ENCODE measurements at regions not wholly inside any gene's neighbourhood (a gene's known extent, or its start where the extent isn't known, plus 50 kb on each side); places are given as distances from the start of the nearest gene placed in this dataset.

DNA sequence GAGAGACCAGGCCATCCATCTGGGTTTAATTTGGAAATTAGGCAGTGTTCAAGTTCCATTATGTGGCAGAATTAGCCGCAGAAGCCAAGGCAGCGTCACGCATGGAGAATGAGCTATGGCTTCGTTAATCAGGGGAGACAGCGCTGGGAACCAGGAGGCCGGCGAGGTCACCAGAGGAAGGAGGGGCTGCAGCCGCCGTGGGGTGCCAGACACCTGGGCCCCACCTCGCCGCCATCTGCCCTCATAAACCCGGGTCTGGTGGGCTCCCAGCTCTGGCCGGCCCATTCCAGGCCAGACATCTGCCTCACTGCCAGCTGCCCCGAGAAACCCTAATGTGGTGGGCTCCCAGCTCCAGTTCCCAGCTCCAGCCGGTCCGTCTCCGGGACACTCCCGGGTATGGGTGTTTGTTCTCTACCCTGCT is 676.9 kb downstream of the BRD1 start:
- no peaks in the 10 kb centered on the region for H3K36me3 Mint-ChIP-seq
- no peaks in the 10 kb centered on the region for H3K4me1 Mint-ChIP-seq
- H3K4me3 ChIP-seq (ENCODE audit: low read length): no peak overlapping the region
- TF ChIP-seq, protein P1, sequence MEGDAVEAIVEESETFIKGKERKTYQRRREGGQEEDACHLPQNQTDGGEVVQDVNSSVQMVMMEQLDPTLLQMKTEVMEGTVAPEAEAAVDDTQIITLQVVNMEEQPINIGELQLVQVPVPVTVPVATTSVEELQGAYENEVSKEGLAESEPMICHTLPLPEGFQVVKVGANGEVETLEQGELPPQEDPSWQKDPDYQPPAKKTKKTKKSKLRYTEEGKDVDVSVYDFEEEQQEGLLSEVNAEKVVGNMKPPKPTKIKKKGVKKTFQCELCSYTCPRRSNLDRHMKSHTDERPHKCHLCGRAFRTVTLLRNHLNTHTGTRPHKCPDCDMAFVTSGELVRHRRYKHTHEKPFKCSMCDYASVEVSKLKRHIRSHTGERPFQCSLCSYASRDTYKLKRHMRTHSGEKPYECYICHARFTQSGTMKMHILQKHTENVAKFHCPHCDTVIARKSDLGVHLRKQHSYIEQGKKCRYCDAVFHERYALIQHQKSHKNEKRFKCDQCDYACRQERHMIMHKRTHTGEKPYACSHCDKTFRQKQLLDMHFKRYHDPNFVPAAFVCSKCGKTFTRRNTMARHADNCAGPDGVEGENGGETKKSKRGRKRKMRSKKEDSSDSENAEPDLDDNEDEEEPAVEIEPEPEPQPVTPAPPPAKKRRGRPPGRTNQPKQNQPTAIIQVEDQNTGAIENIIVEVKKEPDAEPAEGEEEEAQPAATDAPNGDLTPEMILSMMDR (IDR thresholded peaks at IDR 0.05): no peak
- H3K27ac Mint-ChIP-seq: no peak overlapping the region
- H3K4me1 ChIP-seq (ENCODE audit: control insufficient read depth, insufficient read depth, low read length): no peaks in the 10 kb centered on the region
- intact Hi-C loops (cut with micrococcal nuclease): no loop called here
- H3K27me3 ChIP-seq (ENCODE audit: control insufficient read depth, insufficient read depth, low read length): no peaks in the 10 kb centered on the region
- no peaks in the 10 kb centered on the region for H3K36me3 ChIP-seq (ENCODE audit: control insufficient read depth, insufficient read depth, low read length)
- ATAC-seq (no peak), DNase-seq (no peak)
- H3K27me3 Mint-ChIP-seq (ENCODE audit: low read depth in 2 of 2): peaks cover 0 to 3% of the 10 kb centered on the region in 2 donors
- no peaks in the 10 kb centered on the region for H3K9me3 Mint-ChIP-seq
- no peak overlapping the region for H3K27ac ChIP-seq (ENCODE audit: low read length)
- H3K9me3 ChIP-seq (ENCODE audit: control insufficient read depth, insufficient read depth, low read length): no peaks in the 10 kb centered on the region
- WGBS (ENCODE audit: insufficient coverage): 90% methylated on average over 17 of the region's 18 CpGs
- no peak overlapping the region for H3K4me3 Mint-ChIP-seq

DNA sequence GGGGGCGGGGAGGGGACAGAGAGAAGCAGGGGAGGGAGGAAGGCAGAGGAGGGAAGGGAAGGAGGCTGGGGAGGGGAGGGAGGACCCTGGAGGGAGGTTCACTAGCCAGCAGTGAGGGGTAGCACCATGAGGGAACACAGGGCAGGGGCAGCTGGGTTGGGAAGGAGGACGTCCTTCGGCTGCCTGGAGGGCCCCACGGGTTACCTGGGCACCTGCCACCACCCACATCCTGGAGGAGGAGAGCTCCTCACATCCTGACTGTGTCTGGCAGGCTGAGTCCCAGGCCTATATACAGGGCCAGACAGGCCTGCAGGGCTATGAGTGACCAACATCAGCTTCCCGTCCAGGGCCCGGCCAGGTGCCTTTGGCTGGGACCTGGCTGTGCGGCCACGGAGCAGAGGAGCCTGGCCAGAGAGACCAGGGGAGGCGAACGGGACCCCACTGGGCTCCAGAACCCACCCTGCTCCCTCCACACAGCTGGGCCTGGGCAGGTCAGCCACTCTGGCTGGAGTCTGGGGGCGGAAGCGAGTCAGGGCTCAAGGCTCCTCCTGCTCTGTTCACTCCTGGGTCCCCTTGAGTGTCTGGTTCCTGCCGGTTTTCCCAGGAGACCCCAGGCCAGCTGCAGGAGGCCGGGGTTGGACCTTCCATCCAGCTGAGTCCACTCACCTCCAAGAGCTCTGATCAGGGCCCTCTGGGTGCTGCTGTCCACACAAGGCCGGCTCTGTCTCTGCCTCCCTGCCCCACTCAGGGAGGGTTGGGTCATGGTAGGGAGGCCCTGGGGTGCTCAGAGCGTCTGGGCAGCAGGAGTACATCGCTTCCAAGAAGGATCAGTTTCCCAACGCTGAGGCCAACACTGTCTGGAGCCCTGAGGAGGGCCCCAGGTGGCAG is 677.7 kb downstream of the BRD1 start:
- no peaks in the 10 kb centered on the region for H3K4me1 Mint-ChIP-seq
- intact Hi-C loops (cut with micrococcal nuclease): no loop called here
- WGBS (ENCODE audit: insufficient coverage): 78% methylated on average over 18 of the region's 18 CpGs
- H3K4me3 Mint-ChIP-seq: no peak overlapping the region
- no peaks in the 10 kb centered on the region for H3K9me3 Mint-ChIP-seq
- H3K36me3 Mint-ChIP-seq: no peaks in the 10 kb centered on the region
- Histone ChIP-seq H3K27ac (ENCODE audit: low read length) (no peak overlapping the region), H3K9me3 (ENCODE audit: control insufficient read depth, insufficient read depth, low read length) (no peaks in the 10 kb centered on the region), H3K4me1 (ENCODE audit: control insufficient read depth, insufficient read depth, low read length) (no peaks in the 10 kb centered on the region), H3K4me3 (ENCODE audit: low read length) (no peak overlapping the region), H3K36me3 (ENCODE audit: control insufficient read depth, insufficient read depth, low read length) (no peaks in the 10 kb centered on the region), H3K27me3 (ENCODE audit: control insufficient read depth, insufficient read depth, low read length) (no peaks in the 10 kb centered on the region)
- DNase-seq (no peak), ATAC-seq (no peak)
- H3K27me3 Mint-ChIP-seq (ENCODE audit: low read depth in 2 of 2): peaks cover 0 to 3% of the 10 kb centered on the region in 2 donors
- TF ChIP-seq, protein P1 (IDR thresholded peaks at IDR 0.05): no peak
- no peak overlapping the region for H3K27ac Mint-ChIP-seq

DNA sequence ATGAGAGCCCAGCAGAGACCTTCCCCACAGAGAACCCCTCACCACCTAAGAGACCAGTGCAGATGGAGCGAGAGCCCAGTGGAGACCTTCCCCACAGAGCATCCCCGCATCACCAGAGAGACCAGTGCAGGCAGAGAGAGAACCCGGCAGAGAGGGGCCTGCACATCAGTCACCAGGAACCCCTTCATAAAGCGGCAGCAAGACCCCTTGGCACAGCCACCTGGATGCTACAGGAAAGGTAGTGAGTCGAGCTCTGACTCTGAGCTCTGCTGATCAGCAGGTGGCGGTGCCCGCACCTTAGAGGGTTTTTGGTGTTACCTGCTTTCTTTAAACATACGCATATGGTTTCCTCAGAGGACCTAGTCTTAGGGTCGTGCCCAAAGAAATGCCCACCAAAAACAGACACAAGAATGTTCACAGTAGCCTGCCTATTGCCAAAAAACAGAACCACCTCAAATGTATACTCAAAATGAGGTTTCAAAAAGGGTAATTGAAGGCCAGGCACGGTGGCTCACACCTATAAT is 678.7 kb downstream of the BRD1 start:
- intact Hi-C loops (cut with micrococcal nuclease): no loop called here
- no peak overlapping the region for H3K27ac ChIP-seq (ENCODE audit: low read length)
- no peaks in the 10 kb centered on the region for H3K4me1 ChIP-seq (ENCODE audit: control insufficient read depth, insufficient read depth, low read length)
- DNase-seq (no peak), ATAC-seq (no peak)
- Mint-ChIP-seq H3K4me1 (no peaks in the 10 kb centered on the region), H3K27me3 (ENCODE audit: low read depth in 2 of 2) (peaks cover 0 to 3% of the 10 kb centered on the region in 2 donors), H3K9me3 (no peaks in the 10 kb centered on the region), H3K4me3 (no peak overlapping the region), H3K36me3 (no peaks in the 10 kb centered on the region), H3K27ac (no peak overlapping the region)
- no peak overlapping the region for H3K4me3 ChIP-seq (ENCODE audit: low read length)
- no peaks in the 10 kb centered on the region for H3K27me3 ChIP-seq (ENCODE audit: control insufficient read depth, insufficient read depth, low read length)
- no peaks in the 10 kb centered on the region for H3K36me3 ChIP-seq (ENCODE audit: control insufficient read depth, insufficient read depth, low read length)
- WGBS (ENCODE audit: insufficient coverage): 80% methylated on average over 10 of the region's 10 CpGs
- TF ChIP-seq, protein P1 (IDR thresholded peaks at IDR 0.05): no peak
- H3K9me3 ChIP-seq (ENCODE audit: control insufficient read depth, insufficient read depth, low read length): no peaks in the 10 kb centered on the region
